ENCODE measurements at regions not wholly inside any gene's neighbourhood (a gene's known extent, or its start where the extent isn't known, plus 50 kb on each side); places are given as distances from the start of the nearest gene placed in this dataset.

DNA sequence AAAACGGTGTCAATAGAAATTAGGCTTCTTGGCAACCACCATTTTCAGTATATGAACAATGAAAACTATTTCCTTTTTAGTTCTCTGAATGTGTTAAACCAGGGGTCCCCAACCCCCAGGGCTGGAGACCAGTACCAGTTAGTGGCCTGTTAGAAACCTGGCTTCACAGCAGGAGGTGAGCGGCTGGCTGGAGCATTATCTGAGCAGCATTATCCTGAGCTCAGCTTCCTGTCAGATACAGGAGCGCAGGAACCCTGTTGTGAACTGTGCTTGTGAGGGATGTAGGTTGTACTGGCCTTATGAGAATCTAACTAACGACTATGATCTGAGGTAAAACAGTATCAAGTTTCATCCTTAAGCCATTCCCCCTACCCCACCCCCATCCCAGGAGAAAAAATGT lies 328.7 kb downstream of the ZBBX start:
- TF ChIP-seq POLR2A (IDR thresholded peaks at IDR 0.05): no peak
- TF ChIP-seq, protein P1, sequence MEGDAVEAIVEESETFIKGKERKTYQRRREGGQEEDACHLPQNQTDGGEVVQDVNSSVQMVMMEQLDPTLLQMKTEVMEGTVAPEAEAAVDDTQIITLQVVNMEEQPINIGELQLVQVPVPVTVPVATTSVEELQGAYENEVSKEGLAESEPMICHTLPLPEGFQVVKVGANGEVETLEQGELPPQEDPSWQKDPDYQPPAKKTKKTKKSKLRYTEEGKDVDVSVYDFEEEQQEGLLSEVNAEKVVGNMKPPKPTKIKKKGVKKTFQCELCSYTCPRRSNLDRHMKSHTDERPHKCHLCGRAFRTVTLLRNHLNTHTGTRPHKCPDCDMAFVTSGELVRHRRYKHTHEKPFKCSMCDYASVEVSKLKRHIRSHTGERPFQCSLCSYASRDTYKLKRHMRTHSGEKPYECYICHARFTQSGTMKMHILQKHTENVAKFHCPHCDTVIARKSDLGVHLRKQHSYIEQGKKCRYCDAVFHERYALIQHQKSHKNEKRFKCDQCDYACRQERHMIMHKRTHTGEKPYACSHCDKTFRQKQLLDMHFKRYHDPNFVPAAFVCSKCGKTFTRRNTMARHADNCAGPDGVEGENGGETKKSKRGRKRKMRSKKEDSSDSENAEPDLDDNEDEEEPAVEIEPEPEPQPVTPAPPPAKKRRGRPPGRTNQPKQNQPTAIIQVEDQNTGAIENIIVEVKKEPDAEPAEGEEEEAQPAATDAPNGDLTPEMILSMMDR (IDR thresholded peaks at IDR 0.05 in 4 of 5, conservative IDR thresholded peaks at IDR 0.05 in 1 of 5): no peak

Measured in gastrocnemius medialis (tissue), 4 donors.